GM12874 (cell line): ENCODE measurements at regions not wholly inside any gene's neighbourhood (a gene's known extent, or its start where the extent isn't known, plus 50 kb on each side); places are given as distances from the start of the nearest gene placed in this dataset.

Experiments used
- CTCF ChIP-seq: IDR thresholded peaks from 2 replicates; pipeline ENCODE4 v1.5.1; 2011; ENCODE audit warnings: low read depth, mild to moderate bottlenecking, control low read depth, low read length, moderate library complexity; ENCODE audit not compliant: insufficient read depth

DNA sequence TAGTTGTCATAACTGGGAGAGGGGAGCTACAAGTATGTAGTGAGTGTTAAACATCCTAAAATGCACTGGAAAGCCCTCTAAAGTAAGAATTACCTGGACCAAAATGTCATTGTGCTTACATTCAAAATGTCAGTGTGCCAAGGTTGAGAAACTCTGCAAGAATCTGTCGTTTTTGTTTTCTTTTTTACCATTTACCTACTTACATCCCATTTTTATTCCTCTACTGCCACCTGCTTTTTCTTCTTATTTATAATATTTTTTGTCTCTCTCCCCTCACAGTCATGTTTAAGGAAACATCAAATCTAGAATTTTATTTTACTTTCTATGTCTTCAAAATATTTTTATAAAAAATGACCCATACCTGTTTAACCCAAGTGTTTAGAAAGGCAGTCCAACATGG, 226.4 kb downstream of the PCDH17 start:
- TF ChIP-seq CTCF, result no peak

GRCh38 chr13:57858376-57858775, 226.8 kb downstream of the PCDH17 start:
- TF ChIP-seq CTCF, result no peak

GRCh38 chr13:57862879-57863278, 231.3 kb downstream of the PCDH17 start:
- TF ChIP-seq CTCF, result no peak

DNA sequence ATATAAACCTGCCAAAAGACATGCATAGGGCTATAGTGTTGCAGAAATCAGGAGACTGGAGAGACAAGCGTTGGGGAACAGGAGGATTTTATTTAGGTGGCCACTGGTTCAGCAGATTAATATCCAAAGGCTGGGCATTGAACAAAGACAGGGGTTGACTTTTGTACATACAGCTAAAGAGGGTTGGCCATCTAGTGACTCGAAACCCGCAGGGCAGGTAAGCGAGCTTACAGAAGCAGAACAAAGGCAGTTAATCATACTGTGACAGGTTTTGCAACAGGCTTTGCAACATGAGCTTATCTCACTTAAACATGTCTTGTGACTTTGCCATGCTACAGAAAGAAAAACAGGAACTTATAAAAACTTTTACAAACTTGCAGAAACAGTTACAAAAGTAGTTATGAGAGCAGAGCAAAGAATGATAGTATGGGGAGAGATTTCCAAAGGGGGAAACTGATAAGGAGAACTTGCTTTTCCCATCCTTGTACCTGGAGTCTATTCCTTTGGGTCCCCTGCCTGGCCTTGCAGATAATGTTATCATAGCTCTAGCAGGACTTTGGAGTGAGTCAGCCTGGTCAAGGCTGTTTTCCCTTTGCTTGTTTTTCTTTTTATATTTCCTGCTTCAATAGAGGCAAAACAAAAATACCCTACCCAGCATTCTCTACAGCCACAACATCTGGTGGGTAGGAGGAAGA, 234.2 kb downstream of the PCDH17 start:
- no peak for TF ChIP-seq CTCF

- TF ChIP-seq CTCF, result no peak
Measured at GRCh38 chr13:57874530-57874929, 243.0 kb downstream of the PCDH17 start.

- no peak for TF ChIP-seq CTCF
Measured at GRCh38 chr13:57877601-57878000, 246.1 kb downstream of the PCDH17 start.

DNA sequence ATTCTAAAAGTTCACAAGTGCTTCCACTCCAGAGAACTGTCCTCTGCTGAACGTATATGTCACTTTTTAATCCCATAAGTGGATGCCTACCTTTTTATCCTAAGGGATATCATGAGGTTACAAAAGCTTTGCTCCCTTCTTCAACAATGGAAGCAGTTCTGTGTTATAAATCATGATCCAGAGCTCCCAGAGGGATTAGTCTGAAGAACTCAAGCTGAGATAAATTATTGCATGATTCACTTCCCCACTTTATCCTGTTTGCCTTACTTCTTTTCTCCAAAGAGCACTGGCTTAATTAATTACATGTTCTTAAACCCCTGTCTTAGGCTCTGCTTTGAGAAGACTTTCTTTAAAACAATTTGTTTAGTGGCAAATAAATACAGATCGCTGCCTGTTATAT, 246.7 kb downstream of the PCDH17 start:
- TF ChIP-seq CTCF, result no peak

GRCh38 chr13:57897225-57897624, 265.7 kb downstream of the PCDH17 start:
- TF ChIP-seq CTCF, result no peak
